Kidney (tissue), 13 donors: ENCODE measurements at regions not wholly inside any gene's neighbourhood (a gene's known extent, or its start where the extent isn't known, plus 50 kb on each side); places are given as distances from the start of the nearest gene placed in this dataset.

ENCODE experiments used
- DNase-seq, 5 donors: peaks; one replicate each; pipeline ENCODE4 v3.0.0-alpha.2; 2013 to 2020
- FAIRE-seq: peaks from 2 replicates; lab custom pipeline; 2012; peaks lifted over from hg19 to GRCh38; lab: Jason Lieb, UNC
- H3K27ac ChIP-seq, 2 donors: one replicate each; pipeline ENCODE4 v1.7.0; 2013; ENCODE audit warnings: low read depth in 2 of 2, low read length in 2 of 2, inconsistent platforms in 1 of 2
- H3K27me3 ChIP-seq: one replicate; pipeline ENCODE4 v1.7.1; 2013; ENCODE audit warnings: low read length, inconsistent platforms; ENCODE audit not compliant: control insufficient read depth, insufficient read depth
- H3K36me3 ChIP-seq, 3 donors: one replicate each; pipeline versions ENCODE4 v1.7.0 to v1.7.1; 2013; ENCODE audit warnings: low read length in 3 of 3, control low read depth in 1 of 3, inconsistent platforms in 1 of 3; ENCODE audit not compliant: insufficient read depth in 3 of 3, control insufficient read depth in 2 of 3
- H3K4me1 ChIP-seq, 3 donors: one replicate each; pipeline versions ENCODE4 v1.7.0 to v1.7.1; 2013; ENCODE audit warnings: low read length in 3 of 3, inconsistent platforms in 1 of 3, low read depth in 1 of 3; ENCODE audit not compliant: control insufficient read depth in 2 of 3, insufficient read depth in 2 of 3
- H3K4me3 ChIP-seq, 3 donors: one replicate each; pipeline versions ENCODE4 v1.7.0 to v1.8.1; 2013; ENCODE audit warnings: low read length in 3 of 3, control low read depth in 1 of 3, inconsistent platforms in 1 of 3
- H3K9ac ChIP-seq, 3 donors: one replicate each; pipeline versions ENCODE4 v1.7.0 to v1.7.1; 2013; ENCODE audit warnings: low read length in 3 of 3, control low read depth in 1 of 3, inconsistent platforms in 1 of 3
- H3K9me3 ChIP-seq, 3 donors: one replicate each; pipeline versions ENCODE4 v1.7.0 to v1.7.1; 2013; ENCODE audit warnings: low read length in 3 of 3, control low read depth in 1 of 3, inconsistent platforms in 1 of 3; ENCODE audit not compliant: control insufficient read depth in 2 of 3, insufficient read depth in 1 of 3
- intact Hi-C: fragments of 100-400 bp; cut with DNase I; formaldehyde crosslinking; loops from one replicate; pipeline ENCODE4 v1.11.1; 2022
- TF ChIP-seq, protein P1 (sequence below): IDR thresholded peaks from 3 replicates; pipeline ENCODE4 v1.5.1; 2012; ENCODE audit warnings: mild to moderate bottlenecking, moderate library complexity, borderline replicate concordance; ENCODE audit not compliant: insufficient read depth; ENCODE audit errors: extremely low read depth
- donor health status: control.
- donor health status: control.
- donor health status: control.
- donor health status: control.
- donor health status: control.
- donor health status: DM: yes; HTN: yes; CAD: no.
- donor health status: Normal renal cell carcinoma (clear cell type).

DNA sequence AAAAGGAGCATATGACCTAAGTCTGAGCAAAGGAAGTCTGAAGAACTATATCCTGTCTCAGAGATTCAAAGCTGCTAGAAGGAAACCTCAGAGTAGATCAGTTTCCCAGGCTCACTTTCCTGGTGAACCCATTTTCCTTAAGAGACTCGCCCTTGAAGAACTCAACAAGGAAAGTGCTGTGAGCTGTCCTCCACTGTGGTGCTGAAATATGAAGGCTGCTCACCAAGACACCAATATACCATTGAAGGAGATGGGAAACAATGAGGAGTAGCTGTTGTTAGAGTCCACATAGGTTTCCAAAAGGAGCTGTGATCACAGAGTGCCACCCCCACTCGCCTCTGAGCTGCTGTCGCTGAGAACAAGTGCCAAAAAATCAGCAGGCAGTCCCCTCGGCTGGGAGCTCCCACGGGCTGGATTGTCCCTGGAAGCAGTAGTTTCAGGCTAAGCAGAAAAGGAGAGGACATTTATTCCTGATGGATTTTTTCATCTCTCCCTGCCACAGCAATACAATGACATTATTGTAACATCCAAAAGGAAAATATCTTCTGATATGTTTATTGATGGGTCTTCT, 282.1 kb downstream of the RPS29 start:
- H3K36me3 ChIP-seq: no peaks in the 10 kb centered on the region
- peak in 4 of 5 donors; percentile 61 to 93 (median 86) for DNase-seq
- no peak for FAIRE-seq
- H3K9me3 ChIP-seq: no peaks in the 10 kb centered on the region
- TF ChIP-seq, protein P1, sequence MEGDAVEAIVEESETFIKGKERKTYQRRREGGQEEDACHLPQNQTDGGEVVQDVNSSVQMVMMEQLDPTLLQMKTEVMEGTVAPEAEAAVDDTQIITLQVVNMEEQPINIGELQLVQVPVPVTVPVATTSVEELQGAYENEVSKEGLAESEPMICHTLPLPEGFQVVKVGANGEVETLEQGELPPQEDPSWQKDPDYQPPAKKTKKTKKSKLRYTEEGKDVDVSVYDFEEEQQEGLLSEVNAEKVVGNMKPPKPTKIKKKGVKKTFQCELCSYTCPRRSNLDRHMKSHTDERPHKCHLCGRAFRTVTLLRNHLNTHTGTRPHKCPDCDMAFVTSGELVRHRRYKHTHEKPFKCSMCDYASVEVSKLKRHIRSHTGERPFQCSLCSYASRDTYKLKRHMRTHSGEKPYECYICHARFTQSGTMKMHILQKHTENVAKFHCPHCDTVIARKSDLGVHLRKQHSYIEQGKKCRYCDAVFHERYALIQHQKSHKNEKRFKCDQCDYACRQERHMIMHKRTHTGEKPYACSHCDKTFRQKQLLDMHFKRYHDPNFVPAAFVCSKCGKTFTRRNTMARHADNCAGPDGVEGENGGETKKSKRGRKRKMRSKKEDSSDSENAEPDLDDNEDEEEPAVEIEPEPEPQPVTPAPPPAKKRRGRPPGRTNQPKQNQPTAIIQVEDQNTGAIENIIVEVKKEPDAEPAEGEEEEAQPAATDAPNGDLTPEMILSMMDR: no peak
- no peak overlapping the region for H3K4me3 ChIP-seq
- intact Hi-C loops: no loop called here
- H3K27me3 ChIP-seq: no peaks in the 10 kb centered on the region
- no peak overlapping the region for H3K9ac ChIP-seq
- H3K27ac ChIP-seq: no peak overlapping the region
- no peaks in the 10 kb centered on the region for H3K4me1 ChIP-seq

DNA sequence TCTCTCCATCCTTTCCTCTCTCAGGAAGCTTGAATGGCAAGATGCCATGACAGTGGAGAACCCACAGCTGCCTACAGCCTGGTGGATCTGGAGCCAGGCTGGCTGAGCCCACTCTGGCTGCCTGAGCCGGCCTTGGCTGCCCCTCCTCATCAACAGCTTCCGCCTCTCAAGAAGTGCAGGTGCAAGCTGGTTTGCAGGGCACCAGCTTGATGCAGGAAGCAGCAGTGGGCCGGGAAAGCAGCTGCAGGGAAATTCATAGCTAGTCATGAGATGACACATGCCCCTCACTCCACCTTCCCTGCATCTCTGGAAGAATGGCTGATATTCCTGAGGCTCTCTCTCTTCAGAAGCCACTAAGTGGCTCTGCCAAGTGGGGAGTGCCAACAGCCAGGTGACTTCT, 289.1 kb downstream of the RPS29 start:
- no peaks in the 10 kb centered on the region for H3K36me3 ChIP-seq
- no peak for FAIRE-seq

DNA sequence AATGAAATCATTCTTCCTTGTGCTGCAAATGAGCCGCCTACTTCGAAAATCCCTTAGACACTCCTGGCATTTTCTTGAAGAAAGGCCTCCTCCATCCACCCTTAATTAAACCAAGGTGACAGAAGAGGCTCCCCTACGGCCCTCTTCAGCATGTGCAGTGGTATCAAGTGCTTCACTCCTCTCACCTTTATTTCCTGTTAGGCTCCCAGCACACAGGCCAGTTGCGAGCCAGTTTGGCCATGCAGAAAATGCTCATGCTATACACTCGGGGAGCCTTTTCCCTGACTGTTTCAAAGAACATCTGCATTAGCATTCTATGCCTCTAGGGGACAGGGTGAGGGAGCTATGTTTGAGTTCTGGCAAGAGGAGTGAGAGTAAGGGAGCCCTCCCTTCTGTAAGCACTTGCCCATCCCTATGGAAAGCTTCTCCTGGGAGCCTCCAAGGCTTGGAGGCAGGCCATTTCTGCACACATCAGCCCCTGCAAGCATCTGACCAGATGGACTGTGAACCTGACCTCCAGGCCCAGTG, 291.5 kb downstream of the RPS29 start:
- FAIRE-seq: no peak
- no peaks in the 10 kb centered on the region for H3K36me3 ChIP-seq
- H3K27ac ChIP-seq: no peak overlapping the region
- intact Hi-C loops: no loop called here
- H3K9me3 ChIP-seq: no peaks in the 10 kb centered on the region
- no peak for DNase-seq
- no peak overlapping the region for H3K4me3 ChIP-seq
- TF ChIP-seq, protein P1: no peak
- no peaks in the 10 kb centered on the region for H3K27me3 ChIP-seq
- H3K9ac ChIP-seq: no peak overlapping the region
- no peaks in the 10 kb centered on the region for H3K4me1 ChIP-seq

More for the DNA sequence above, 289.1 kb downstream of the RPS29 start:
- Histone ChIP-seq H3K27ac (no peak overlapping the region), H3K9ac (no peak overlapping the region), H3K4me1 (no peaks in the 10 kb centered on the region), H3K4me3 (no peak overlapping the region), H3K27me3 (no peaks in the 10 kb centered on the region), H3K9me3 (no peaks in the 10 kb centered on the region)
- intact Hi-C loops: no loop called here
- no peak for DNase-seq
- TF ChIP-seq, protein P1: no peak
